Esophagus squamous epithelium (tissue), 5 donors: ENCODE measurements at regions not wholly inside any gene's neighbourhood (a gene's known extent, or its start where the extent isn't known, plus 50 kb on each side); places are given as distances from the start of the nearest gene placed in this dataset.

Experiments
- DNase-seq: peaks from one replicate; lab custom pipeline; 2025; lab: John Stamatoyannopoulos, UW
- H3K27ac ChIP-seq, 4 donors: fragments of 200-600 bp; sonication (generic); one replicate each; pipeline ENCODE4 v1.5.1; 2016 to 2019; ENCODE audit warnings: mild to moderate bottlenecking in 1 of 4
- H3K27me3 ChIP-seq, 4 donors: fragments of 200-600 bp; sonication (generic); 1 replicate in 3 of 4; 2 replicates in 1 of 4; pipeline versions ENCODE4 v1.5.1 to v1.6.0; 2017 to 2021; ENCODE audit warnings: antibody characterized with exemption in 1 of 4
- H3K36me3 ChIP-seq, 3 donors: fragments of 200-600 bp; sonication (generic); one replicate each; pipeline ENCODE4 v1.5.1; 2016 to 2019
- H3K4me1 ChIP-seq, 3 donors: fragments of 200-600 bp; sonication (generic); one replicate each; pipeline ENCODE4 v1.5.1; 2017 to 2019
- H3K4me3 ChIP-seq, 4 donors: fragments of 200-600 bp; sonication (generic); 1 replicate in 3 of 4; 2 replicates in 1 of 4; pipeline ENCODE4 v1.5.1; 2016 to 2019; ENCODE audit warnings: mild to moderate bottlenecking in 2 of 4, moderate library complexity in 1 of 4
- H3K9me3 ChIP-seq, 3 donors: fragments of 200-600 bp; sonication (generic); one replicate each; pipeline ENCODE4 v1.5.1; 2016 to 2019
- POLR2A ChIP-seq, 4 donors: fragments of 450-650 bp; IDR thresholded peaks; one replicate each; pipeline ENCODE4 v1.6.1; 2017; ENCODE audit warnings: antibody characterized with exemption in 4 of 4, mild to moderate bottlenecking in 4 of 4, moderate library complexity in 3 of 4
- WGBS, 2 donors: methylation state at CpG; one replicate each; pipeline ENCODE4 v1.1.5; 2018; 5-methylcytosine and 5-hydroxymethylcytosine counted together
- intact Hi-C: fragments of 100-400 bp; cut with DNase I; formaldehyde crosslinking; loops from one replicate; pipeline ENCODE4 v1.15.0; 2022
- TF ChIP-seq, protein P1 (sequence below), 6 experiments: fragments of 450-650 bp in 4 of 6; fragments of 200-600 bp in 2 of 6; sonication (generic) in 2 of 6; IDR thresholded peaks; one replicate each; pipeline ENCODE4 v1.5.1; 2016 to 2019; ENCODE audit warnings: antibody characterized with exemption in 6 of 6, mild to moderate bottlenecking in 4 of 6, moderate library complexity in 4 of 6
- donor health status: DM: yes; HTN: yes; CAD: no.

DNA sequence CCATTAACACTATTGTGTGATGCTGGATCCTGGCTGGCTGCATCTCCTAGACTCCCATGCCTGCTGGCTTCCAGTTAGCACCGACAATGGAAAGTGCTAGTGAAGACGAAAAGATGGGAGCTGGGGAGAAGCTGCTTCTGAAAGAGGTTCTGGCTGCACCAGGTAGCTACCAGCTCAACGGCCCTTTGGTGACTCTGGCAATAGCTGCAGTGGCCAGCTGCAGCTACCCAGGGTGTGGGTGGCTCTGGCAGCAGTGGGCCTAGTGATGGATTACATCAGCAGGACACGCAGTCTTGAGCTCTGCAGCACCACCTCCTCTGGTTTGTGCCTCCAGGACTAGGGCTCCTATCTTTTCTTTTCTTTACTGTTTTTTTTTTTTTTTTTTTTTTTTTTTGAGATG lies 662.6 kb downstream of the MATN1 start:
- intact Hi-C loops: no loop called here
- H3K36me3 ChIP-seq: no peaks in the 10 kb centered on the region
- TF ChIP-seq, protein P1, sequence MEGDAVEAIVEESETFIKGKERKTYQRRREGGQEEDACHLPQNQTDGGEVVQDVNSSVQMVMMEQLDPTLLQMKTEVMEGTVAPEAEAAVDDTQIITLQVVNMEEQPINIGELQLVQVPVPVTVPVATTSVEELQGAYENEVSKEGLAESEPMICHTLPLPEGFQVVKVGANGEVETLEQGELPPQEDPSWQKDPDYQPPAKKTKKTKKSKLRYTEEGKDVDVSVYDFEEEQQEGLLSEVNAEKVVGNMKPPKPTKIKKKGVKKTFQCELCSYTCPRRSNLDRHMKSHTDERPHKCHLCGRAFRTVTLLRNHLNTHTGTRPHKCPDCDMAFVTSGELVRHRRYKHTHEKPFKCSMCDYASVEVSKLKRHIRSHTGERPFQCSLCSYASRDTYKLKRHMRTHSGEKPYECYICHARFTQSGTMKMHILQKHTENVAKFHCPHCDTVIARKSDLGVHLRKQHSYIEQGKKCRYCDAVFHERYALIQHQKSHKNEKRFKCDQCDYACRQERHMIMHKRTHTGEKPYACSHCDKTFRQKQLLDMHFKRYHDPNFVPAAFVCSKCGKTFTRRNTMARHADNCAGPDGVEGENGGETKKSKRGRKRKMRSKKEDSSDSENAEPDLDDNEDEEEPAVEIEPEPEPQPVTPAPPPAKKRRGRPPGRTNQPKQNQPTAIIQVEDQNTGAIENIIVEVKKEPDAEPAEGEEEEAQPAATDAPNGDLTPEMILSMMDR (IDR thresholded peaks at IDR 0.05): no peak
- TF ChIP-seq POLR2A (IDR thresholded peaks at IDR 0.05): no peak
- no peak for DNase-seq
- no peak overlapping the region for H3K27ac ChIP-seq
- H3K9me3 ChIP-seq: no peaks in the 10 kb centered on the region
- H3K27me3 ChIP-seq: peaks cover 0 to 18% (median 0%) of the 10 kb centered on the region in 4 donors
- 40 to 77% methylated on average over 2 to 3 of the region's 4 CpGs for WGBS, 2 donors
- H3K4me3 ChIP-seq: no peak overlapping the region
- H3K4me1 ChIP-seq: no peaks in the 10 kb centered on the region

DNA sequence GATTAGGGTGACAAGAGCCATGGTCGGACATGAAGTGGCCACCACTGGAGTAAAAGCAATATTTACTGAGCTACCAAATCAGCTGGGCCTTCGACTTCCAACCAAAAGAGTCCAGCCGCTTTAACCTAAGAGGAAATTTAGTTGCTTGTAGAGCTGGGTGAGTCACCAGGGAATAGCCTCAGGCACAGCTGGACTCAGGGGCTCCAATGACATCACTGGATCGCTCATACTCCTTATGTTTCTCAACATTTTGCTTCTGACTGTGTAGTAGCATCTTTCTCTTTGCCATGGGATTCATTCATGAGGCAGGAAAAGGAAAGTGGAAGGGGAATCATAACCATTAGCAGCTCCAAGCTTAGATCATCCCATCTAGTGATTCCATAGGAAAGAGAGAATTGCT lies 664.4 kb downstream of the MATN1 start:
- intact Hi-C loops: no loop called here
- DNase-seq: no peak
- H3K27ac ChIP-seq: no peak overlapping the region
- TF ChIP-seq, protein P1 (IDR thresholded peaks at IDR 0.05): no peak
- no peaks in the 10 kb centered on the region for H3K36me3 ChIP-seq
- peaks cover 0 to 29% (median 0%) of the 10 kb centered on the region in 4 donors for H3K27me3 ChIP-seq
- H3K9me3 ChIP-seq: no peaks in the 10 kb centered on the region
- H3K4me1 ChIP-seq: no peaks in the 10 kb centered on the region
- H3K4me3 ChIP-seq: no peak overlapping the region
- WGBS, 2 donors: 15 to 27% methylated on average over 3 to 4 of the region's 4 CpGs

DNA sequence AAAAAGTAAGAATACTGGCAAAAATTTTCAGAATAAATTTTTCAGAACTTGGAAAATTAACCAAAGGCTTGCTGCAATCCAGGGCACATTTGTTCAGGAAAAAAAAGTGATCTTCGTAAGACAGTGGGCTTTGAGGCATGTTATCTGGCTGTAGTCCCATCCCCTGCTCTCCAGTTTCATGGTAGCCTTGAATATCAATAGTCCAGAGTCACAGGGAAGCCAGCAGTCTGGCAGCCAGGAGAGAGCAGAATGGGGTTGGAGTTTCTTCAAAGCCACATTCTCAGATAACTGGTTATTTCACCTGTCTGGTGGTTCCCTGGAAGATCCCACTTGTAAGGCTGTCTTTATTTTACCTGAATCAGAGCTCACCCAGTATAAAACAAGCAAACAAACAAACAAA lies 669.3 kb downstream of the MATN1 start:
- Histone ChIP-seq H3K27me3 (peaks cover 0 to 68% (median 0%) of the 10 kb centered on the region in 4 donors), H3K4me3 (no peak overlapping the region), H3K9me3 (no peaks in the 10 kb centered on the region), H3K4me1 (no peaks in the 10 kb centered on the region), H3K27ac (no peak overlapping the region), H3K36me3 (no peaks in the 10 kb centered on the region)
- no peak for TF ChIP-seq POLR2A (IDR thresholded peaks at IDR 0.05)
- TF ChIP-seq, protein P1 (IDR thresholded peaks at IDR 0.05): no peak
- intact Hi-C loops: no loop called here
- WGBS, 2 donors: 17 to 23% methylated on average over 1 of the region's 1 CpG
- DNase-seq: no peak

DNA sequence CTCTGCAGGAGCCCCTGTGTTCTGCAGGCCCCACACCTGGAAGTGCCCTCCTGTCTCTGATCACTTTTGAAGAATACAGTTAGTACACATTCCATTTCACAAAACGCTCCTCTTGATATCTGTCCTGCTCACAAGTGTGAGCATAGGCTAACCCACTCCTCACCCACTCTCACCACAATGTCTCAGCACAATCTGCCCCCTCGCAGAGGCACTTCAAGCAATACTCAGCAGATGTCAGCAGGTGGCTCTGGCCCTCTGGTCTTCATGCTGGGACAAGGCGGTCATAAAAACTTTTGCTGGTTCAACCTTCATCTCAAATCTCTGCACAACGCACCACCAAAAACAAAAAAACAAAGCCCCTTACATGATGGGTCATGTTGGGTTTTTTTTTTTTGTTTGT lies 671.2 kb downstream of the MATN1 start:
- Histone ChIP-seq H3K4me1 (no peaks in the 10 kb centered on the region), H3K27me3 (peaks cover 0 to 75% (median 0%) of the 10 kb centered on the region in 4 donors), H3K4me3 (no peak overlapping the region), H3K9me3 (no peaks in the 10 kb centered on the region), H3K27ac (no peak overlapping the region), H3K36me3 (no peaks in the 10 kb centered on the region)
- DNase-seq: no peak
- no peak for TF ChIP-seq POLR2A (IDR thresholded peaks at IDR 0.05)
- TF ChIP-seq, protein P1 (IDR thresholded peaks at IDR 0.05): no peak
- WGBS, 2 donors: 52 to 55% methylated on average over 4 of the region's 4 CpGs
- intact Hi-C loops: no loop called here

DNA sequence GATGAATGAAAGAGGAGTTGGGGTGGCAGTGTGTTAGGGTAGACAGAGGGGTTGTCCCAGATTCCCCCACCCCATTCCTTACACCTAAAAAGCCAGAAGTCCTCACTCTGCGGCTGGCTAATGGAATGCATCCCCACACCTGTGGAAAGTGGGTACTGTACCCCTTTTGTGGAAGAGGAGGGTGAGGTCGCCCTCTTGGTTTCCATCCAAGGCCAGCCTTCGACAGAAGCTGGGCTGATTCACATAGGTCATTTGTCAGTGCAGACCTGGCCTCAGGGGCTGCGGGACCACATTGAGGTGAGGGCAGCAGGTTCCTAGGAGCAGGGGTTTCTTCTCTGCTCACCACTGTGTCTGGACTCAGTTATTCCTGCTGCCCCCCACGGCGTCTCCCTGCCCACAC lies 671.6 kb downstream of the MATN1 start:
- peaks cover 0 to 74% (median 0%) of the 10 kb centered on the region in 4 donors for H3K27me3 ChIP-seq
- no peak overlapping the region for H3K27ac ChIP-seq
- intact Hi-C loops: no loop called here
- no peak for TF ChIP-seq POLR2A (IDR thresholded peaks at IDR 0.05)
- TF ChIP-seq, protein P1 (IDR thresholded peaks at IDR 0.05): no peak
- no peaks in the 10 kb centered on the region for H3K9me3 ChIP-seq
- no peaks in the 10 kb centered on the region for H3K4me1 ChIP-seq
- H3K36me3 ChIP-seq: no peaks in the 10 kb centered on the region
- DNase-seq: no peak
- no peak overlapping the region for H3K4me3 ChIP-seq
- WGBS, 2 donors: 66 to 77% methylated on average over 3 to 6 of the region's 6 CpGs
